HEK293 (cell line): ENCODE measurements at regions not wholly inside any gene's neighbourhood (a gene's known extent, or its start where the extent isn't known, plus 50 kb on each side); places are given as distances from the start of the nearest gene placed in this dataset.
A peak's percentile ranks its signal among the peaks of the same experiment; 100 is the strongest.

Source experiments
- BCL6B ChIP-seq: fragments of 450-650 bp; formaldehyde crosslinking; IDR thresholded peaks from 2 replicates; pipeline ENCODE4 v1.5.1; 2017; ENCODE audit warnings: missing biosample characterization, missing genetic modification characterization
- GLI4 ChIP-seq: fragments of 450-650 bp; formaldehyde crosslinking; IDR thresholded peaks from 2 replicates; pipeline ENCODE4 v1.5.1; 2016; ENCODE audit warnings: missing biosample characterization, missing genetic modification characterization
- OSR2 ChIP-seq: fragments of 450-650 bp; formaldehyde crosslinking; IDR thresholded peaks from 2 replicates; pipeline ENCODE4 v1.5.1; 2016; ENCODE audit warnings: missing biosample characterization, missing genetic modification characterization
- PRDM2 ChIP-seq: fragments of 450-650 bp; formaldehyde crosslinking; IDR thresholded peaks from 2 replicates; pipeline ENCODE4 v1.5.1; 2016; ENCODE audit warnings: missing biosample characterization, missing genetic modification characterization, borderline replicate concordance
- RBAK ChIP-seq: fragments of 450-650 bp; formaldehyde crosslinking; IDR thresholded peaks from 2 replicates; pipeline ENCODE4 v1.5.1; 2016; ENCODE audit warnings: missing biosample characterization, missing genetic modification characterization
- SETDB1 ChIP-seq: IDR thresholded peaks from one replicate; pipeline ENCODE4 v1.6.1; 2017; ENCODE audit warnings: mild to moderate bottlenecking, low read length, moderate library complexity, mixed read lengths; ENCODE audit not compliant: insufficient read length
- YY1 ChIP-seq: fragments of 450-650 bp; formaldehyde crosslinking; IDR thresholded peaks from 2 replicates; pipeline ENCODE4 v1.5.1; 2018; ENCODE audit warnings: missing biosample characterization, missing genetic modification characterization
- ZBTB8A ChIP-seq: fragments of 450-650 bp; formaldehyde crosslinking; IDR thresholded peaks from 2 replicates; pipeline ENCODE4 v1.5.1; 2016; ENCODE audit warnings: missing biosample characterization, missing genetic modification characterization
- ZFHX2 ChIP-seq: fragments of 450-650 bp; formaldehyde crosslinking; conservative IDR thresholded peaks from 2 replicates; pipeline ENCODE4 v1.5.1; 2016; ENCODE audit warnings: missing biosample characterization, missing genetic modification characterization
- ZFP37 ChIP-seq: fragments of 450-650 bp; formaldehyde crosslinking; IDR thresholded peaks from 2 replicates; pipeline ENCODE4 v1.5.1; 2016; ENCODE audit warnings: missing biosample characterization, missing genetic modification characterization
- ZNF132 ChIP-seq: fragments of 450-650 bp; formaldehyde crosslinking; IDR thresholded peaks from 2 replicates; pipeline ENCODE4 v1.5.1; 2017; ENCODE audit warnings: missing biosample characterization, missing genetic modification characterization, borderline replicate concordance
- ZNF133 ChIP-seq: fragments of 450-650 bp; formaldehyde crosslinking; IDR thresholded peaks from 2 replicates; pipeline ENCODE4 v1.5.1; 2016; ENCODE audit warnings: missing biosample characterization, missing genetic modification characterization
- ZNF266 ChIP-seq: fragments of 450-650 bp; formaldehyde crosslinking; IDR thresholded peaks from 2 replicates; pipeline ENCODE4 v1.5.1; 2016; ENCODE audit warnings: missing biosample characterization, missing genetic modification characterization, low read depth
- ZNF416 ChIP-seq: fragments of 450-650 bp; formaldehyde crosslinking; IDR thresholded peaks from 2 replicates; pipeline ENCODE4 v1.5.1; 2016; ENCODE audit warnings: missing biosample characterization, missing genetic modification characterization
- ZNF423 ChIP-seq: fragments of 450-650 bp; formaldehyde crosslinking; IDR thresholded peaks from 2 replicates; pipeline ENCODE4 v1.5.1; 2016; ENCODE audit warnings: missing biosample characterization, missing genetic modification characterization
- ZNF48 ChIP-seq: fragments of 450-650 bp; formaldehyde crosslinking; IDR thresholded peaks from 2 replicates; pipeline ENCODE4 v1.5.1; 2016; ENCODE audit warnings: missing biosample characterization, missing genetic modification characterization
- ZNF768 ChIP-seq: fragments of 450-650 bp; formaldehyde crosslinking; IDR thresholded peaks from 2 replicates; pipeline ENCODE4 v1.5.1; 2018; ENCODE audit warnings: missing biosample characterization, mild to moderate bottlenecking, missing genetic modification characterization
- ZNF776 ChIP-seq: fragments of 450-650 bp; formaldehyde crosslinking; IDR thresholded peaks from 2 replicates; pipeline ENCODE4 v1.5.0; 2017; ENCODE audit warnings: missing biosample characterization, missing genetic modification characterization, borderline replicate concordance
- ZNF791 ChIP-seq: fragments of 450-650 bp; formaldehyde crosslinking; IDR thresholded peaks from 2 replicates; pipeline ENCODE4 v1.5.1; 2016; ENCODE audit warnings: missing biosample characterization, missing genetic modification characterization
- ZNF792 ChIP-seq: fragments of 450-650 bp; formaldehyde crosslinking; IDR thresholded peaks from 2 replicates; pipeline ENCODE4 v1.5.1; 2016; ENCODE audit warnings: missing biosample characterization, missing genetic modification characterization
- TF ChIP-seq, protein P1 (sequence below): fragments of 450-650 bp; formaldehyde crosslinking; IDR thresholded peaks from 2 replicates; pipeline ENCODE4 v1.5.1; 2016; ENCODE audit warnings: missing biosample characterization, missing genetic modification characterization
- TF ChIP-seq, protein P2 (sequence below): fragments of 450-650 bp; formaldehyde crosslinking; IDR thresholded peaks from 2 replicates; pipeline ENCODE4 v1.5.1; 2016; ENCODE audit warnings: missing biosample characterization, missing genetic modification characterization
- TF ChIP-seq, protein P3 (sequence below): fragments of 450-650 bp; formaldehyde crosslinking; IDR thresholded peaks from 2 replicates; pipeline ENCODE4 v1.5.1; 2017; ENCODE audit warnings: missing biosample characterization, missing genetic modification characterization

DNA sequence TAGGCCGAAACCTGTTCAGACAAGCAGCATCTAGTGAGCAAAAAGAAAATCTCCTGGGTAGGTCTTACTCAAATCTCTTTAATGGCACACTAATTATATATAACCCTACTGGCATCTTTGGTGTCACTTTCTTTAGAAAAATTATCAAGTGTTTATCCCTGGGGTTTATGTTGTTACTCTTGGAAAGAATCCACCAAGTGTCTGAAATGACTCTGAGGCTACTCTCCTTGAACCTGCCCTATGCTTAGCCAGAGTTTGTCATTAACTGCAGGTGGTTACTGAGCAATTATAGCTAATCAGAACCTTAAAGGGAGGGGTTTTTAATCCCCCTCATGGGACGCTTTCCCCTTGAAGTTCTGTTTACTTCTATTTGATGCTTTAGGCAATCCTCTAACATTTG lies 381.9 kb downstream of the PLK2 start (continued):
- TF ChIP-seq ZNF266 (tag by site-specific recombination) (no peak), ZNF776 (no peak), YY1 (no peak), ZNF791 (tag by site-specific recombination) (no peak), ZFHX2 (tag by site-specific recombination) (no peak), ZFP37 (tag by site-specific recombination) (no peak), ZNF48 (tag by site-specific recombination) (no peak), RBAK (no peak), PRDM2 (tag by site-specific recombination) (no peak), ZNF423 (no peak), ZNF132 (tag by site-specific recombination) (no peak), ZNF416 (tag by site-specific recombination) (no peak), BCL6B (tag by site-specific recombination) (0 out of 2 replicates have a peak, but pooled peaks have one; percentile 28), SETDB1 (no peak), ZBTB8A (tag by site-specific recombination) (peak; percentile 34; the same call in 1 of the 2 replicates), GLI4 (tag by site-specific recombination) (no peak), OSR2 (tag by site-specific recombination) (peak; percentile 84), ZNF792 (tag by site-specific recombination) (no peak), ZNF133 (tag by site-specific recombination) (no peak), ZNF768 (no peak)
- TF ChIP-seq, protein P1, sequence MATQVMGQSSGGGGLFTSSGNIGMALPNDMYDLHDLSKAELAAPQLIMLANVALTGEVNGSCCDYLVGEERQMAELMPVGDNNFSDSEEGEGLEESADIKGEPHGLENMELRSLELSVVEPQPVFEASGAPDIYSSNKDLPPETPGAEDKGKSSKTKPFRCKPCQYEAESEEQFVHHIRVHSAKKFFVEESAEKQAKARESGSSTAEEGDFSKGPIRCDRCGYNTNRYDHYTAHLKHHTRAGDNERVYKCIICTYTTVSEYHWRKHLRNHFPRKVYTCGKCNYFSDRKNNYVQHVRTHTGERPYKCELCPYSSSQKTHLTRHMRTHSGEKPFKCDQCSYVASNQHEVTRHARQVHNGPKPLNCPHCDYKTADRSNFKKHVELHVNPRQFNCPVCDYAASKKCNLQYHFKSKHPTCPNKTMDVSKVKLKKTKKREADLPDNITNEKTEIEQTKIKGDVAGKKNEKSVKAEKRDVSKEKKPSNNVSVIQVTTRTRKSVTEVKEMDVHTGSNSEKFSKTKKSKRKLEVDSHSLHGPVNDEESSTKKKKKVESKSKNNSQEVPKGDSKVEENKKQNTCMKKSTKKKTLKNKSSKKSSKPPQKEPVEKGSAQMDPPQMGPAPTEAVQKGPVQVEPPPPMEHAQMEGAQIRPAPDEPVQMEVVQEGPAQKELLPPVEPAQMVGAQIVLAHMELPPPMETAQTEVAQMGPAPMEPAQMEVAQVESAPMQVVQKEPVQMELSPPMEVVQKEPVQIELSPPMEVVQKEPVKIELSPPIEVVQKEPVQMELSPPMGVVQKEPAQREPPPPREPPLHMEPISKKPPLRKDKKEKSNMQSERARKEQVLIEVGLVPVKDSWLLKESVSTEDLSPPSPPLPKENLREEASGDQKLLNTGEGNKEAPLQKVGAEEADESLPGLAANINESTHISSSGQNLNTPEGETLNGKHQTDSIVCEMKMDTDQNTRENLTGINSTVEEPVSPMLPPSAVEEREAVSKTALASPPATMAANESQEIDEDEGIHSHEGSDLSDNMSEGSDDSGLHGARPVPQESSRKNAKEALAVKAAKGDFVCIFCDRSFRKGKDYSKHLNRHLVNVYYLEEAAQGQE (tag by site-specific recombination) = no peak
- TF ChIP-seq, protein P2, sequence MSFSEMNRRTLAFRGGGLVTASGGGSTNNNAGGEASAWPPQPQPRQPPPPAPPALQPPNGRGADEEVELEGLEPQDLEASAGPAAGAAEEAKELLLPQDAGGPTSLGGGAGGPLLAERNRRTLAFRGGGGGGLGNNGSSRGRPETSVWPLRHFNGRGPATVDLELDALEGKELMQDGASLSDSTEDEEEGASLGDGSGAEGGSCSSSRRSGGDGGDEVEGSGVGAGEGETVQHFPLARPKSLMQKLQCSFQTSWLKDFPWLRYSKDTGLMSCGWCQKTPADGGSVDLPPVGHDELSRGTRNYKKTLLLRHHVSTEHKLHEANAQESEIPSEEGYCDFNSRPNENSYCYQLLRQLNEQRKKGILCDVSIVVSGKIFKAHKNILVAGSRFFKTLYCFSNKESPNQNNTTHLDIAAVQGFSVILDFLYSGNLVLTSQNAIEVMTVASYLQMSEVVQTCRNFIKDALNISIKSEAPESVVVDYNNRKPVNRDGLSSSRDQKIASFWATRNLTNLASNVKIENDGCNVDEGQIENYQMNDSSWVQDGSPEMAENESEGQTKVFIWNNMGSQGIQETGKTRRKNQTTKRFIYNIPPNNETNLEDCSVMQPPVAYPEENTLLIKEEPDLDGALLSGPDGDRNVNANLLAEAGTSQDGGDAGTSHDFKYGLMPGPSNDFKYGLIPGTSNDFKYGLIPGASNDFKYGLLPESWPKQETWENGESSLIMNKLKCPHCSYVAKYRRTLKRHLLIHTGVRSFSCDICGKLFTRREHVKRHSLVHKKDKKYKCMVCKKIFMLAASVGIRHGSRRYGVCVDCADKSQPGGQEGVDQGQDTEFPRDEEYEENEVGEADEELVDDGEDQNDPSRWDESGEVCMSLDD = no peak
- TF ChIP-seq, protein P3, sequence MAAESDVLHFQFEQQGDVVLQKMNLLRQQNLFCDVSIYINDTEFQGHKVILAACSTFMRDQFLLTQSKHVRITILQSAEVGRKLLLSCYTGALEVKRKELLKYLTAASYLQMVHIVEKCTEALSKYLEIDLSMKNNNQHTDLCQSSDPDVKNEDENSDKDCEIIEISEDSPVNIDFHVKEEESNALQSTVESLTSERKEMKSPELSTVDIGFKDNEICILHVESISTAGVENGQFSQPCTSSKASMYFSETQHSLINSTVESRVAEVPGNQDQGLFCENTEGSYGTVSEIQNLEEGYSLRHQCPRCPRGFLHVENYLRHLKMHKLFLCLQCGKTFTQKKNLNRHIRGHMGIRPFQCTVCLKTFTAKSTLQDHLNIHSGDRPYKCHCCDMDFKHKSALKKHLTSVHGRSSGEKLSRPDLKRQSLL (tag by site-specific recombination) = no peak
